Transverse colon (tissue), 4 donors: ENCODE measurements at regions not wholly inside any gene's neighbourhood (a gene's known extent, or its start where the extent isn't known, plus 50 kb on each side); places are given as distances from the start of the nearest gene placed in this dataset.

Source experiments
- EP300 ChIP-seq: sonication (generic); formaldehyde crosslinking; IDR thresholded peaks from one replicate; pipeline ENCODE4 v1.6.1; 2017; ENCODE audit warnings: antibody characterized with exemption, low read depth
- POLR2AphosphoS5 ChIP-seq, 3 donors: sonication (generic); formaldehyde crosslinking; IDR thresholded peaks; one replicate each; pipeline ENCODE4 v1.6.1; 2016; ENCODE audit warnings: antibody characterized with exemption in 3 of 3
- TF ChIP-seq, protein P1 (sequence below), 5 experiments: fragments of 200-600 bp in 3 of 5; fragments of 450-650 bp in 2 of 5; sonication (generic) in 3 of 5; IDR thresholded peaks; 1 replicate in 2 of 5; 2 replicates in 3 of 5; pipeline ENCODE4 v1.5.1; 2016 to 2017; ENCODE audit warnings: antibody characterized with exemption in 5 of 5, inconsistent platforms in 3 of 5, mild to moderate bottlenecking in 2 of 5, moderate library complexity in 1 of 5

DNA sequence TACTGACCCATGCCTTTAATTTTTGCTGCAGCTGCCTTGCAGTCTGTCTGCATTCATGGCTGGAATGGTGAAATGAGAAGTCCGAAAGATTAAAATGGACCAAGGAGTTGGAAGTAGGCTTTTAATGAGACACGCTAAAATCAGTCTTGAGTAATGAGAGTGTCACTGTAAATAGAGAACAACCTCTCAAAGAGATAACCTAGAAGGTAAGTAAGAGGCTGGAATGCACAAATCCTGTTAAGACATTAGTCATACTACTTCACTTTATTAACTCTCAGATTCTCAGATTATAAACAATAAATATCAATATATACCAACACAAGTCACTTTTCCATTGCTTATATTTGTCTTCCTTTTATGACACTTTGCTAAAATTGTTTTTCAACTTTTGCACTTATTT lies 880.6 kb upstream of the C9orf72 start:
- TF ChIP-seq, protein P1, sequence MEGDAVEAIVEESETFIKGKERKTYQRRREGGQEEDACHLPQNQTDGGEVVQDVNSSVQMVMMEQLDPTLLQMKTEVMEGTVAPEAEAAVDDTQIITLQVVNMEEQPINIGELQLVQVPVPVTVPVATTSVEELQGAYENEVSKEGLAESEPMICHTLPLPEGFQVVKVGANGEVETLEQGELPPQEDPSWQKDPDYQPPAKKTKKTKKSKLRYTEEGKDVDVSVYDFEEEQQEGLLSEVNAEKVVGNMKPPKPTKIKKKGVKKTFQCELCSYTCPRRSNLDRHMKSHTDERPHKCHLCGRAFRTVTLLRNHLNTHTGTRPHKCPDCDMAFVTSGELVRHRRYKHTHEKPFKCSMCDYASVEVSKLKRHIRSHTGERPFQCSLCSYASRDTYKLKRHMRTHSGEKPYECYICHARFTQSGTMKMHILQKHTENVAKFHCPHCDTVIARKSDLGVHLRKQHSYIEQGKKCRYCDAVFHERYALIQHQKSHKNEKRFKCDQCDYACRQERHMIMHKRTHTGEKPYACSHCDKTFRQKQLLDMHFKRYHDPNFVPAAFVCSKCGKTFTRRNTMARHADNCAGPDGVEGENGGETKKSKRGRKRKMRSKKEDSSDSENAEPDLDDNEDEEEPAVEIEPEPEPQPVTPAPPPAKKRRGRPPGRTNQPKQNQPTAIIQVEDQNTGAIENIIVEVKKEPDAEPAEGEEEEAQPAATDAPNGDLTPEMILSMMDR (IDR thresholded peaks at IDR 0.05), result no peak
- TF ChIP-seq POLR2AphosphoS5 (IDR thresholded peaks at IDR 0.05) (no peak), EP300 (no peak)
